Breast epithelium (tissue), 3 donors: ENCODE measurements at regions not wholly inside any gene's neighbourhood (a gene's known extent, or its start where the extent isn't known, plus 50 kb on each side); places are given as distances from the start of the nearest gene placed in this dataset.

Experiments
- POLR2A ChIP-seq: fragments of 450-650 bp; IDR thresholded peaks from one replicate; pipeline ENCODE4 v1.6.1; 2016; ENCODE audit warnings: antibody characterized with exemption, mild to moderate bottlenecking, moderate library complexity
- TF ChIP-seq, protein P1 (sequence below), 3 donors: fragments of 450-650 bp; IDR thresholded peaks; one replicate each; pipeline ENCODE4 v1.5.1; 2016 to 2017; ENCODE audit warnings: antibody characterized with exemption in 3 of 3, mild to moderate bottlenecking in 3 of 3, moderate library complexity in 3 of 3

DNA sequence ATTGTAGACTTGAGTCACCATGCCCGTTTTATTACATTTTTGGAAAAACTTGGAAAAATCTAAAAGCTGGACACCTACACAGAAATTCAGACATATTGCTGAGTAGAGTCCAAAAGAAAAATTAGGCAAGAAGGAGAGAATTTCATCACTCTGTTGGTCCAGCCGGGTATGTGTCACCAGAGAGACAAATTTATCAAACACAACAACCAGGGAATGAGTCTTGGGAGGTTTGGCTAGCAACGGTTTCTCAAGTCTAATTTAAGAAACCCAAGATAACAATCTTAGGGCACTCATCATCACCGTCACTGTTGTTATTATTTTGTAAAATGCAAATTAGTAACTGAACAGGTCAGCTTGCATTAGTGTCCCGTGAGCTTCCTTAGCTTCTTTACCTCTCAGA lies 197.5 kb upstream of the C2CD4B start:
- TF ChIP-seq, protein P1, sequence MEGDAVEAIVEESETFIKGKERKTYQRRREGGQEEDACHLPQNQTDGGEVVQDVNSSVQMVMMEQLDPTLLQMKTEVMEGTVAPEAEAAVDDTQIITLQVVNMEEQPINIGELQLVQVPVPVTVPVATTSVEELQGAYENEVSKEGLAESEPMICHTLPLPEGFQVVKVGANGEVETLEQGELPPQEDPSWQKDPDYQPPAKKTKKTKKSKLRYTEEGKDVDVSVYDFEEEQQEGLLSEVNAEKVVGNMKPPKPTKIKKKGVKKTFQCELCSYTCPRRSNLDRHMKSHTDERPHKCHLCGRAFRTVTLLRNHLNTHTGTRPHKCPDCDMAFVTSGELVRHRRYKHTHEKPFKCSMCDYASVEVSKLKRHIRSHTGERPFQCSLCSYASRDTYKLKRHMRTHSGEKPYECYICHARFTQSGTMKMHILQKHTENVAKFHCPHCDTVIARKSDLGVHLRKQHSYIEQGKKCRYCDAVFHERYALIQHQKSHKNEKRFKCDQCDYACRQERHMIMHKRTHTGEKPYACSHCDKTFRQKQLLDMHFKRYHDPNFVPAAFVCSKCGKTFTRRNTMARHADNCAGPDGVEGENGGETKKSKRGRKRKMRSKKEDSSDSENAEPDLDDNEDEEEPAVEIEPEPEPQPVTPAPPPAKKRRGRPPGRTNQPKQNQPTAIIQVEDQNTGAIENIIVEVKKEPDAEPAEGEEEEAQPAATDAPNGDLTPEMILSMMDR (IDR thresholded peaks at IDR 0.05): no peak
- no peak for TF ChIP-seq POLR2A
